Smooth muscle cell (in vitro differentiated cells): ENCODE measurements at regions not wholly inside any gene's neighbourhood (a gene's known extent, or its start where the extent isn't known, plus 50 kb on each side); places are given as distances from the start of the nearest gene placed in this dataset.

Experiments
- DNase-seq: peaks from one replicate; lab custom pipeline; 2025; ENCODE audit not compliant: unreplicated experiment; lab: John Stamatoyannopoulos, UW
- H2AFZ ChIP-seq: fragments of 200-600 bp; sonication (generic); 2 replicates; pipeline ENCODE4 v1.6.0; 2016; ENCODE audit warnings: antibody characterized with exemption, low read depth, mild to moderate bottlenecking
- H3F3A ChIP-seq: fragments of 200-600 bp; sonication (generic); 2 replicates; pipeline ENCODE4 v1.6.0; 2017; ENCODE audit warnings: antibody characterized with exemption, low read depth
- H3K27ac ChIP-seq: fragments of 200-600 bp; sonication (generic); 2 replicates; pipeline ENCODE4 v1.5.1; 2016; ENCODE audit warnings: low read depth, mild to moderate bottlenecking
- H3K27me3 ChIP-seq: fragments of 200-600 bp; sonication (generic); 2 replicates; pipeline ENCODE4 v1.6.1; 2016; ENCODE audit warnings: low read depth, mild to moderate bottlenecking
- H3K36me3 ChIP-seq: fragments of 200-600 bp; sonication (generic); 2 replicates; pipeline ENCODE4 v1.5.1; 2016; ENCODE audit warnings: low read depth
- H3K4me1 ChIP-seq: fragments of 200-600 bp; sonication (generic); 2 replicates; pipeline ENCODE4 v1.5.1; 2016; ENCODE audit warnings: low read depth
- H3K4me2 ChIP-seq: fragments of 200-600 bp; sonication (generic); 2 replicates; pipeline ENCODE4 v1.6.0; 2016; ENCODE audit warnings: mild to moderate bottlenecking
- H3K4me3 ChIP-seq: fragments of 200-600 bp; sonication (generic); 2 replicates; pipeline ENCODE4 v1.5.1; 2016; ENCODE audit warnings: mild to moderate bottlenecking
- H3K79me2 ChIP-seq: fragments of 200-600 bp; sonication (generic); 2 replicates; pipeline ENCODE4 v1.6.0; 2016; ENCODE audit warnings: low read depth, mild to moderate bottlenecking
- H3K9ac ChIP-seq: fragments of 200-600 bp; sonication (generic); 2 replicates; pipeline ENCODE4 v1.6.0; 2016; ENCODE audit warnings: low read depth
- H3K9me3 ChIP-seq: fragments of 200-600 bp; sonication (generic); replicated peaks from 2 replicates; pipeline ENCODE4 v1.5.1; 2016; ENCODE audit warnings: low read depth
- H4K20me1 ChIP-seq: fragments of 200-600 bp; sonication (generic); 2 replicates; pipeline ENCODE4 v1.6.0; 2016; ENCODE audit warnings: low read depth
- CTCF ChIP-seq: fragments of 200-600 bp; sonication (generic); IDR thresholded peaks from 2 replicates; pipeline ENCODE4 v1.5.1; 2017; ENCODE audit warnings: borderline replicate concordance, mild to moderate bottlenecking, antibody characterized with exemption; ENCODE audit not compliant: insufficient read depth, poor library complexity, severe bottlenecking
- WGBS: methylation state at CpG from one replicate; pipeline ENCODE4 v1.1.7; 2016; ENCODE audit warnings: low lambda C conversion rate; 5-methylcytosine and 5-hydroxymethylcytosine counted together

- 85% methylated on average over 5 of the region's 5 CpGs for WGBS
- Histone ChIP-seq H3K9me3 (no peaks in the 10 kb centered on the region), H3F3A (no peaks in the 10 kb centered on the region), H4K20me1 (no peaks in the 10 kb centered on the region), H3K27ac (no peak overlapping the region), H3K9ac (no peak overlapping the region), H3K4me1 (no peaks in the 10 kb centered on the region), H3K4me3 (no peak overlapping the region), H2AFZ (no peak overlapping the region), H3K4me2 (no peak overlapping the region), H3K36me3 (no peaks in the 10 kb centered on the region), H3K27me3 (no peaks in the 10 kb centered on the region), H3K79me2 (no peaks in the 10 kb centered on the region)
- DNase-seq: no peak
- no peak for TF ChIP-seq CTCF
These were observed 238.6 kb downstream of the POU4F1 start for GRCh38 chr13:78364711-78365110.

DNA sequence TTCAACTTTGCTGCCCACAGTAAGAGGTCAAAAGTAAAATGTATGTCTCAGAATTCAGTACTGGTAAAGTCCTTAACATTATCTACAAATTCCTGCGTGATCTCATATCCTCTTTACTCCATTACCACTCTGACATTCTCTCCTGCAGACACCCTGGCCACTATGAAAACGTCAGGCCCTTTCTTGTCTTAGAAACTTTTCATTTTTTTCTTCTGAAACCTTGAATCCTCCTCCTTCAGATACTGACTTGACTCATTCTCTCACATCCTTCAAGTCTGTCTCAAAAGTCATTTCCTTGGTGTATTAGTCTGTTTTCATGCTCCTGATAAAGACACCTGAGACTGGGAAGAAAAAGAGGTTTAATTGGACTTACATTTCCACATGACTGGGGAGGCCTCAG is 262.3 kb downstream of the POU4F1 start:
- WGBS: 50% methylated on average over 2 of the region's 2 CpGs
- H3K4me2 ChIP-seq: no peak overlapping the region
- H3F3A ChIP-seq: no peaks in the 10 kb centered on the region
- no peak for TF ChIP-seq CTCF
- DNase-seq: no peak
- H3K36me3 ChIP-seq: no peaks in the 10 kb centered on the region
- H3K4me3 ChIP-seq: no peak overlapping the region
- peaks cover 8% of the 10 kb centered on the region for H3K27me3 ChIP-seq
- H3K27ac ChIP-seq: no peak overlapping the region
- H3K4me1 ChIP-seq: no peaks in the 10 kb centered on the region
- no peaks in the 10 kb centered on the region for H3K79me2 ChIP-seq
- H3K9me3 ChIP-seq: no peaks in the 10 kb centered on the region
- H2AFZ ChIP-seq: no peak overlapping the region
- H3K9ac ChIP-seq: no peak overlapping the region
- H4K20me1 ChIP-seq: no peaks in the 10 kb centered on the region

DNA sequence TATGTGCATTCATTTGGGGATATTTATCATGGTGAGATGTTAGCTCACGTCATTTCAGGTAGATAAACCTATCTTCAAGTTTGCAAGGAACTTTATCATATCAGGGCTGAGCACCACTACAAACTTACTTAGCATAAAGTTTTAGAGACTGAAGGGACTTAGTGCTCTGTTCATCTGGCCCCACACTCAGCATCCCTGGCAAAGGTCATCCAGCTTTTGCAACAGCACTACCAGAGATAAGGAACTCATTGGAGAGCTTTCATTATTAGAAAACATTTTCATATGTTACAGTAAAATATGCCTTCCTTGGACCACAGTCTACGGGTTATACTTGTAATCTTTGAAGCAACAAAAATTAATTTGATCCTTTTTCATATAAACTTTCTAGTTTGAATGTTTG is 263.4 kb downstream of the POU4F1 start:
- WGBS: 64% methylated on average over 2 of the region's 2 CpGs
- no peak overlapping the region for H3K27ac ChIP-seq
- H4K20me1 ChIP-seq: no peaks in the 10 kb centered on the region
- no peak overlapping the region for H2AFZ ChIP-seq
- TF ChIP-seq CTCF: no peak
- H3K4me1 ChIP-seq: no peaks in the 10 kb centered on the region
- no peaks in the 10 kb centered on the region for H3K79me2 ChIP-seq
- H3K9ac ChIP-seq: no peak overlapping the region
- no peak overlapping the region for H3K4me3 ChIP-seq
- no peak overlapping the region for H3K4me2 ChIP-seq
- no peaks in the 10 kb centered on the region for H3K36me3 ChIP-seq
- H3F3A ChIP-seq: no peaks in the 10 kb centered on the region
- no peak for DNase-seq
- H3K9me3 ChIP-seq: no peaks in the 10 kb centered on the region
- peaks cover 8% of the 10 kb centered on the region for H3K27me3 ChIP-seq

- 59% methylated on average over 7 of the region's 7 CpGs for WGBS
- Histone ChIP-seq H3K4me1 (no peaks in the 10 kb centered on the region), H2AFZ (no peak overlapping the region), H3K9ac (no peak overlapping the region), H3K36me3 (no peaks in the 10 kb centered on the region), H3K4me2 (no peak overlapping the region), H3K79me2 (no peaks in the 10 kb centered on the region), H3K4me3 (no peak overlapping the region), H3K9me3 (no peaks in the 10 kb centered on the region), H3F3A (no peaks in the 10 kb centered on the region), H3K27me3 (peaks cover 8% of the 10 kb centered on the region), H3K27ac (no peak overlapping the region), H4K20me1 (no peaks in the 10 kb centered on the region)
- no peak for DNase-seq
- no peak for TF ChIP-seq CTCF
These were observed 269.3 kb downstream of the POU4F1 start for GRCh38 chr13:78334059-78334458.
